ENCODE measurements at regions not wholly inside any gene's neighbourhood (a gene's known extent, or its start where the extent isn't known, plus 50 kb on each side); places are given as distances from the start of the nearest gene placed in this dataset.

GRCh38 chr11:98703779-98704556 lies 316.8 kb upstream of the CNTN5 start:
- Histone ChIP-seq H3K27ac (ENCODE audit: low read depth in 1 of 2, low read length in 2 of 2) (no peak overlapping the region), H3K36me3 (ENCODE audit: control insufficient read depth in 4 of 4, insufficient read depth in 3 of 4, low read depth in 1 of 4, low read length in 3 of 4) (no peaks in the 10 kb centered on the region), H3K9ac (ENCODE audit: low read depth in 1 of 2, low read length in 2 of 2) (no peak overlapping the region), H3K4me1 (ENCODE audit: control insufficient read depth in 4 of 4, insufficient read depth in 4 of 4, low read length in 3 of 4) (no peaks in the 10 kb centered on the region), H3K9me3 (ENCODE audit: control insufficient read depth in 4 of 4, low read length in 3 of 4) (no peaks in the 10 kb centered on the region), H3K4me3 (ENCODE audit: low read depth in 1 of 3, low read length in 3 of 3) (no peak overlapping the region), H3K27me3 (ENCODE audit: control insufficient read depth in 4 of 4, insufficient read depth in 4 of 4, low read length in 3 of 4) (no peaks in the 10 kb centered on the region)
- TF ChIP-seq RXRA (IDR thresholded peaks at IDR 0.05), result no peak
- TF ChIP-seq EGR1 (IDR thresholded peaks at IDR 0.05; ENCODE audit: low read depth in 2 of 2), result no peak
- WGBS, result 68% methylated on average over 4 of the region's 4 CpGs
- DNase-seq (ENCODE audit: low spot score), result no peak

- TF ChIP-seq JUND (IDR thresholded peaks at IDR 0.05) (no peak), RXRA (IDR thresholded peaks at IDR 0.05) (no peak), FOXA2 (IDR thresholded peaks at IDR 0.05) (no peak), ZBTB33 (IDR thresholded peaks at IDR 0.05) (no peak), HNF4G (IDR thresholded peaks at IDR 0.05) (no peak), SP1 (IDR thresholded peaks at IDR 0.05) (no peak), RAD21 (IDR thresholded peaks at IDR 0.05) (no peak), CTCF (IDR thresholded peaks at IDR 0.05; ENCODE audit: low read depth, low read length, missing input control) (no peak), MAX (IDR thresholded peaks at IDR 0.05) (no peak), HNF4A (conservative IDR thresholded peaks at IDR 0.05) (no peak), YY1 (IDR thresholded peaks at IDR 0.05) (no peak)
- TF ChIP-seq, protein P1, sequence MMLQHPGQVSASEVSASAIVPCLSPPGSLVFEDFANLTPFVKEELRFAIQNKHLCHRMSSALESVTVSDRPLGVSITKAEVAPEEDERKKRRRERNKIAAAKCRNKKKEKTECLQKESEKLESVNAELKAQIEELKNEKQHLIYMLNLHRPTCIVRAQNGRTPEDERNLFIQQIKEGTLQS (IDR thresholded peaks at IDR 0.05), result no peak
- no peak for DNase-seq (ENCODE audit: low spot score)
- H3K4me1 ChIP-seq (ENCODE audit: control insufficient read depth in 4 of 4, insufficient read depth in 4 of 4, low read length in 3 of 4), result peaks cover 0 to 3% (median 1%) of the 10 kb centered on the region in 4 donors
Measured at GRCh38 chr11:98710026-98710425, 310.7 kb upstream of the CNTN5 start.

DNA sequence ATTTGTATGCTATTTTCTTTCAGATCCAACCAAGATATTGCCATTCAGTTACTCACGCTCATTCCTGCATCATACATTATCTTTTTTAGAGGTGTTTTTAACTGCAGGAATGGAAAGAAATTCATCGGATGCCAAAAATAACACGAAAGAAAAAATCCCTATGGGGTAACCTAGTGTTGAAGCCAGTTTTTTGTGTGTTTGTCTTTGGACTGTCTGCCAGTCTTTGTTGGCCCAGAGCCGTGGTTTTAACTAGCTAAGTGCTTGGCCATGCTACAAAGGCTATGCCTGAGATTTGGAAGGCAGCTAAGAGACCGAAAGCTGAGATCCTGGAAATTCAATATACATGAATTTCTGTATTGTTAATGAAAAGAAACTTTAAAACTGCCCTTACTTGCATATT lies 309.8 kb upstream of the CNTN5 start:
- H3K9me3 ChIP-seq (ENCODE audit: control insufficient read depth in 4 of 4, low read length in 3 of 4), result peaks cover 0 to 7% (median 0%) of the 10 kb centered on the region in 4 donors
- no peak overlapping the region for H3K9ac ChIP-seq (ENCODE audit: low read depth in 1 of 2, low read length in 2 of 2)
- peaks cover 0 to 3% (median 1%) of the 10 kb centered on the region in 4 donors for H3K4me1 ChIP-seq (ENCODE audit: control insufficient read depth in 4 of 4, insufficient read depth in 4 of 4, low read length in 3 of 4)
- H3K27me3 ChIP-seq (ENCODE audit: control insufficient read depth in 4 of 4, insufficient read depth in 4 of 4, low read length in 3 of 4), result no peaks in the 10 kb centered on the region
- no peak overlapping the region for H3K27ac ChIP-seq (ENCODE audit: low read depth in 1 of 2, low read length in 2 of 2)
- no peaks in the 10 kb centered on the region for H3K36me3 ChIP-seq (ENCODE audit: control insufficient read depth in 4 of 4, insufficient read depth in 3 of 4, low read depth in 1 of 4, low read length in 3 of 4)
- no peak overlapping the region for H3K4me3 ChIP-seq (ENCODE audit: low read depth in 1 of 3, low read length in 3 of 3)
- DNase-seq (ENCODE audit: low spot score), result no peak
- peak in 1 of 2 donors; percentile 27 for TF ChIP-seq RXRA (IDR thresholded peaks at IDR 0.05)
- TF ChIP-seq ZBTB33 (IDR thresholded peaks at IDR 0.05), result no peak
- TF ChIP-seq MAX (IDR thresholded peaks at IDR 0.05), result no peak
- peak; percentile 22 for TF ChIP-seq YY1 (IDR thresholded peaks at IDR 0.05)
- TF ChIP-seq, protein P2, sequence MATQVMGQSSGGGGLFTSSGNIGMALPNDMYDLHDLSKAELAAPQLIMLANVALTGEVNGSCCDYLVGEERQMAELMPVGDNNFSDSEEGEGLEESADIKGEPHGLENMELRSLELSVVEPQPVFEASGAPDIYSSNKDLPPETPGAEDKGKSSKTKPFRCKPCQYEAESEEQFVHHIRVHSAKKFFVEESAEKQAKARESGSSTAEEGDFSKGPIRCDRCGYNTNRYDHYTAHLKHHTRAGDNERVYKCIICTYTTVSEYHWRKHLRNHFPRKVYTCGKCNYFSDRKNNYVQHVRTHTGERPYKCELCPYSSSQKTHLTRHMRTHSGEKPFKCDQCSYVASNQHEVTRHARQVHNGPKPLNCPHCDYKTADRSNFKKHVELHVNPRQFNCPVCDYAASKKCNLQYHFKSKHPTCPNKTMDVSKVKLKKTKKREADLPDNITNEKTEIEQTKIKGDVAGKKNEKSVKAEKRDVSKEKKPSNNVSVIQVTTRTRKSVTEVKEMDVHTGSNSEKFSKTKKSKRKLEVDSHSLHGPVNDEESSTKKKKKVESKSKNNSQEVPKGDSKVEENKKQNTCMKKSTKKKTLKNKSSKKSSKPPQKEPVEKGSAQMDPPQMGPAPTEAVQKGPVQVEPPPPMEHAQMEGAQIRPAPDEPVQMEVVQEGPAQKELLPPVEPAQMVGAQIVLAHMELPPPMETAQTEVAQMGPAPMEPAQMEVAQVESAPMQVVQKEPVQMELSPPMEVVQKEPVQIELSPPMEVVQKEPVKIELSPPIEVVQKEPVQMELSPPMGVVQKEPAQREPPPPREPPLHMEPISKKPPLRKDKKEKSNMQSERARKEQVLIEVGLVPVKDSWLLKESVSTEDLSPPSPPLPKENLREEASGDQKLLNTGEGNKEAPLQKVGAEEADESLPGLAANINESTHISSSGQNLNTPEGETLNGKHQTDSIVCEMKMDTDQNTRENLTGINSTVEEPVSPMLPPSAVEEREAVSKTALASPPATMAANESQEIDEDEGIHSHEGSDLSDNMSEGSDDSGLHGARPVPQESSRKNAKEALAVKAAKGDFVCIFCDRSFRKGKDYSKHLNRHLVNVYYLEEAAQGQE (IDR thresholded peaks at IDR 0.05), result peak; percentile 21
- peak in 1 of 2 donors; percentile 32 for TF ChIP-seq HNF4A (conservative IDR thresholded peaks at IDR 0.05)
- WGBS, result 37% methylated on average over 5 of the region's 5 CpGs

More at GRCh38 chr11:98710026-98710425, 310.7 kb upstream of the CNTN5 start:
- Histone ChIP-seq H3K27me3 (ENCODE audit: control insufficient read depth in 4 of 4, insufficient read depth in 4 of 4, low read length in 3 of 4) (no peaks in the 10 kb centered on the region), H3K36me3 (ENCODE audit: control insufficient read depth in 4 of 4, insufficient read depth in 3 of 4, low read depth in 1 of 4, low read length in 3 of 4) (no peaks in the 10 kb centered on the region), H3K27ac (ENCODE audit: low read depth in 1 of 2, low read length in 2 of 2) (no peak overlapping the region), H3K9ac (ENCODE audit: low read depth in 1 of 2, low read length in 2 of 2) (no peak overlapping the region), H3K4me3 (ENCODE audit: low read depth in 1 of 3, low read length in 3 of 3) (no peak overlapping the region), H3K9me3 (ENCODE audit: control insufficient read depth in 4 of 4, low read length in 3 of 4) (peaks cover 0 to 7% (median 0%) of the 10 kb centered on the region in 4 donors)
